GM12874 (cell line): ENCODE measurements at regions not wholly inside any gene's neighbourhood (a gene's known extent, or its start where the extent isn't known, plus 50 kb on each side); places are given as distances from the start of the nearest gene placed in this dataset.

Source experiments
- TF ChIP-seq, protein P1 (sequence below): IDR thresholded peaks from 2 replicates; pipeline ENCODE4 v1.5.1; 2011; ENCODE audit warnings: low read depth, mild to moderate bottlenecking, control low read depth, low read length, moderate library complexity; ENCODE audit not compliant: insufficient read depth

DNA sequence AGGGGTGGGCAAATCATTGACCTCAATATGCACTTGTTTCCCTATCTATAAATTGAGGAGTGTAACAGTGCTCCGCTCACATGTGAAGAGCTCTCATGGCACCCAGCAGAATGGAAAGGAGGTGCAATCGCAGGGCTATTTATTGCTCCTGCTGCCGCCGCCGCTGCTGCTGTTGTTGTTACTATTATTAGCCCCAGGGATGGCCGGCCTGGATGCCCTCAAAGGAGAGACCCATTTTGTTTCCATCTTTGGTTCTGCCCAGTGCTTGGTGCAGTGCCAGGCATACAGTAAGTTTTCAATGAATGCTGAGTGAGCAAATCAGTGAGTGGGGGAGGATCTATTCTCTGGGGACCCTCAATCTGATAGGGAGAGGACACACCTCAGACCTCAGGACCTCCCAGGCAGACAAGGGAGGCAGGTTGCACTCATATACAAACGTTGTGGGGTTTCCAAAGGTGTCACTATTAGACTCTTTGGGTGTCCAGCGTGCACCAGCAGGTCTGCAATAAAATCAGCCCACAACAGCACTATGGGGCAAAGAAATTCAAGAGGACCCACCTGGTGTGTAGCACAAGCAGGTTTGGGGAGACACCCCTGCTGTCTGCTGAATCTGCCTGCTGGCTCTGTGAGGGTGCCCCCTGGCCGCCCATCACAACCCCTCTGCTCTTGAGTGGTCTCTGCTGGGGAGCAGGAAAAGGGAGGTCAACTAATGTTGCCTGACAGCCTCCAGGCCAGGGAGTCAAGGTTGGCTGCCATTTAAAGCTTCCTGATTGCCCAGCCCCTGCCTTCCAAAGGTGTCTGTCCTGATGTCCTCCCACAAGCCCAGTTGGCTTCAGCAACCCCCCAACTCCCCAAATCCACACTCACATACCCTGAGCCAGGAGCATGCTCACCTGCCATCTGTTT lies 136.3 kb downstream of the ACTL8 start:
- TF ChIP-seq, protein P1, sequence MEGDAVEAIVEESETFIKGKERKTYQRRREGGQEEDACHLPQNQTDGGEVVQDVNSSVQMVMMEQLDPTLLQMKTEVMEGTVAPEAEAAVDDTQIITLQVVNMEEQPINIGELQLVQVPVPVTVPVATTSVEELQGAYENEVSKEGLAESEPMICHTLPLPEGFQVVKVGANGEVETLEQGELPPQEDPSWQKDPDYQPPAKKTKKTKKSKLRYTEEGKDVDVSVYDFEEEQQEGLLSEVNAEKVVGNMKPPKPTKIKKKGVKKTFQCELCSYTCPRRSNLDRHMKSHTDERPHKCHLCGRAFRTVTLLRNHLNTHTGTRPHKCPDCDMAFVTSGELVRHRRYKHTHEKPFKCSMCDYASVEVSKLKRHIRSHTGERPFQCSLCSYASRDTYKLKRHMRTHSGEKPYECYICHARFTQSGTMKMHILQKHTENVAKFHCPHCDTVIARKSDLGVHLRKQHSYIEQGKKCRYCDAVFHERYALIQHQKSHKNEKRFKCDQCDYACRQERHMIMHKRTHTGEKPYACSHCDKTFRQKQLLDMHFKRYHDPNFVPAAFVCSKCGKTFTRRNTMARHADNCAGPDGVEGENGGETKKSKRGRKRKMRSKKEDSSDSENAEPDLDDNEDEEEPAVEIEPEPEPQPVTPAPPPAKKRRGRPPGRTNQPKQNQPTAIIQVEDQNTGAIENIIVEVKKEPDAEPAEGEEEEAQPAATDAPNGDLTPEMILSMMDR = no peak

DNA sequence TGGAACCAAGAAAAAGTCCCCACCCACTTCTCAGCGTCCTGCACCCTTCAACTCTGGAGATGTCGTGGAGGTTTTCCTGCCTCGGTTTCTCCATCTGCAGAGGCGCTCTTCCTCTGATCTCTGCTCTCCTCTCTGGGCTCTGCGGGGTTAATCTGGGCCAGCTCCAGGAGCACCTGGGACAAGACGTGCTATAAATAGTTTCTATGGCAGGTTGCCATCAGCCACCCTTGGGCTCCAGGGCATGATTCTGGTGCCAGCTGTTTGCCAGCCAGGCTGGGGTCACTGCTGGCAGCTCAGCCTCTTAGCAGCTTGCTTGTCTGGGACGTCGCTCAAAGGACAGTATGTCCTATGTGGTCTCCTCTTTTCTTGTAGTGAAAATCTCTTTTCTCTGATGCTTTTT lies 137.1 kb downstream of the ACTL8 start:
- TF ChIP-seq, protein P1 = no peak

DNA sequence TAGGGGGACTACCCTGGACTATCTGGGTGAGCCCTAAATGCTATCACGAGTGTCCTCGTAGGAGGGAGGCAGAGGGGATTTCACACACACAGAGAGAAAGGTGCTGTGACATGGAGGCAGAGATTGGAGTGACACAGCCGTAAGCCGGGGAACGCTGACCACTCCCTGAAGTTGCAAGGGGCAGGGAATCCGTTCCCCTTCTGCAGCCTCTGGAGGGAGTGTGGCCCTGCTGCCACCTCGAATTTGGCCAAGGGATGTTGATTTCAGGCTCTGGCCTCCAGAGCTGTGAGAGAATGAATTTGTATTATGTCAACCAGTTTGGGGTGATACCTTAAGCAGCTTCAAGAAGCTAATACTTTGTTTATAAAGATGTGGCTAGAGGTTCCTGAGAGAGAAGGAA lies 137.7 kb downstream of the ACTL8 start:
- TF ChIP-seq, protein P1 = no peak

DNA sequence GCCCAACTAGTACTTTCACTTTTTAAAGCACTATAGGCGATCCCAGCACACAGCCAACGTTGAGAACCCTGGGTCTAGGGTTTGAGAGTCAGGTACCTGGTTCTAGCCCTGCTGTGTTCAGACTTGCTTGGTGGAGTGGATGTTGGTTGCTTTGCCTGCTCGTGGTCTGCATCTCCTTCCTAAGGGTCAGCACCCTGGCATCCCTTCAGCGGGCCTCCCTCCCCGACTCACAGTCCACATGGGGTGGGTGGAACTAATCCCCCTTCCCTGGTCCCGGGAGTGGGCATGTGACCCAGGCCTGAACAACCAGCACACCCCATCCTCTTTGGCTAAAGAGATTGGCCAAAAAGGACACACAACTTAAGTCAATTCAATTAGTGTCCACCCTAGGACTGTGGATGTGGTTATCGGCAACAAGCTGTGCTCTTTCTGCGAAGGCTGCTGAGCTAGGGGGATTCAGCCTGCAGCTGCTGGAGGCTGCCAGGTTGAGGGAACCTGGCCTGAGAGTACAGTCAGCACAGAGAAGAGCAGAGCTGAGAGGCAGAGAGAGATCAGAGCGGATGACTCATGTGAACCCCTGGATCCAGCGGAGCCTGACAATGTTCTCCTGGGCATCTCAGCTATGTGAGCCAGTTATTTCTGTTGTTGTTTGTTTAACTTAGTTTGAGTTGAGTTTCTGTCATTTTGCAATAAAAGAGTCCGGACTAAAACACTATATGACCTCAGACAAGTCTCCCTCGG lies 138.9 kb downstream of the ACTL8 start:
- TF ChIP-seq, protein P1 = no peak

DNA sequence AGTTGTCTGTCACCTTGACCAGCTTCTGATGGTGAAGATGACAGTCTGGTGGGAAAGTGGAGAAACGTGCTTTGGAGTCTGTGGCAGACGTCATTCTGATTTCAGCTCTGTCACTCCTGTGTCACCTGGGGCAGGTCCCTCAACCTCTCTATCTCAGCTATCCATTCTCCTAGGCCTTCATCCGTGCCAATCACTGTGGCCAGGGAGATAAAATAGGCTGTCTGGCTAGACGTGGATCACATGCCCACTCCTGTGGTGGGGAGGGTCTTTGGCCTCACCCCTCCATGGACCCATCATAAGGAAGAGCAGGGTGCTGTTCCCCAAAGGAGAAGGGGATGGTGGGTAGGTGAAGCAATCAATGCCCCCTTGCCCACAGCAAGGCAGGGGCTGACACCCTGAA lies 140.3 kb downstream of the ACTL8 start:
- TF ChIP-seq, protein P1 = no peak

DNA sequence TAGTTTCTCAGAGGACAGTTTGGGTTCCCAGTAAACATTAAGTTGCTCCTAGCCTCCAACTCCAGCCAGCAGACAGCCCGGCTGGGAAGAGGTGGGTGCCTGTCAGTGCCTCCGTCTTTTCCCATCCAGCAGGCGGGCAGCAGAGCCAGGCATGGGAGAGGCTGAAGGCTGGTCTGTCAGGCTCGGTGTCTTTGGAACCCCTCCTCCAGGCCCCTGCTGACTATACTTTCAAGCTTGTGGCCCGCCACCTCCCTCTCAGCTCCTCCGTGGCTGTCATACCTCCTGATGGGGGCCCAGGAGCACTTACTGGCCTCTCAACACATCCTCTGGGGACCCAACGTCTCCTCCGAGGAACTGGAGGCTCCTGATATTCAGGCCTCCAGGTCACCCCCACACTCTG lies 140.9 kb downstream of the ACTL8 start:
- TF ChIP-seq, protein P1 = no peak

DNA sequence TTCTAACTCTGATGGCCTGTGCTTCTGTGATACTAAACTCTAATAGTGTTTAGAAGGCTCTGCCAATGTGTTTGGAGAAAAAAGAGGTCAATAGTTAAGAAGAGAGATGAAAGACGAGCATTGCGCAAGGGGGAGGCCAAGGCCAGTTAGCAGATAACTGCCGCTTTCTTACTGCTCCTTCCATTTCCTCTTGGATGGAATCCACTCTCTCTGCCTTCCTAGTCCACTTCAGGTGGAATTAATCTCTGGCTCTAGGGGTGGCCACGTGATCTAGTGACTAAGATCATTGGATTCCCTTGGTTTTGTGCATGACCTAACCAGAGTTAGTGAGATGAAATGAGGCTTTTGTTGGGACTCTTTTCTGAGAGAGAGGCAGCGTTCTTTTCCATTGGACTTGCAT lies 148.3 kb downstream of the ACTL8 start:
- TF ChIP-seq, protein P1 = no peak
